IMR-90 (cell line): ENCODE measurements at regions not wholly inside any gene's neighbourhood (a gene's known extent, or its start where the extent isn't known, plus 50 kb on each side); places are given as distances from the start of the nearest gene placed in this dataset.

Source experiments
- ATAC-seq: fragments of 200-7000 bp; cut with Tn5 transposase; 2 replicates; pipeline ENCODE4 v1.9.1; 2020; ENCODE audit warnings: low read depth, mild to moderate bottlenecking, moderate library complexity
- BruUV-seq: library from RNA; stranded (reverse); fragments of 400-500 nt; replicated peaks from 2 replicates; lab custom pipeline; 2021; lab: Mats Ljungman, UMichigan
- CTCF ChIA-PET: fragments of 300-600 bp; formaldehyde crosslinking; extraction: SDS; loops from one replicate; lab custom pipeline; 2021; ENCODE audit warnings: antibody characterized with exemption; lab: Yijun Ruan, JAX
- POLR2A ChIA-PET: fragments of 300-600 bp; sonication (Branson Sonifier 250); formaldehyde crosslinking; loops from one replicate; lab custom pipeline; 2022; ENCODE audit warnings: antibody characterized with exemption; ENCODE audit not compliant: unreplicated experiment; lab: Charles Lee
- DNase-seq: peaks from one replicate; pipeline ENCODE4 v3.0.0; 2013
- H2AFZ ChIP-seq: replicated peaks from 2 replicates; pipeline ENCODE3; 2013; ENCODE audit warnings: low read length, mild to moderate bottlenecking; ENCODE audit not compliant: poor library complexity
- H2AK5ac ChIP-seq: 2 replicates; pipeline ENCODE4 v1.6.1; 2013; ENCODE audit warnings: low read depth, low read length, inconsistent platforms
- H2AK9ac ChIP-seq: replicated peaks from 2 replicates; pipeline ENCODE3; 2013; ENCODE audit warnings: mild to moderate bottlenecking, low read depth, low read length, moderate library complexity; ENCODE audit not compliant: poor library complexity
- H2BK120ac ChIP-seq: 2 replicates; pipeline ENCODE4 v1.6.1; 2013; ENCODE audit warnings: low read depth, low read length, inconsistent platforms
- H2BK15ac ChIP-seq: 3 replicates; pipeline ENCODE4 v1.6.1; 2013; ENCODE audit warnings: low read depth, low read length, inconsistent platforms
- H2BK20ac ChIP-seq: 2 replicates; pipeline ENCODE4 v1.6.1; 2013; ENCODE audit warnings: low read depth, mild to moderate bottlenecking, inconsistent platforms, low read length, moderate library complexity
- H2BK5ac ChIP-seq: 2 replicates; pipeline ENCODE4 v1.6.1; 2013; ENCODE audit warnings: mild to moderate bottlenecking, low read depth, low read length, inconsistent platforms; ENCODE audit not compliant: poor library complexity, severe bottlenecking
- H3K14ac ChIP-seq: replicated peaks from 2 replicates; pipeline ENCODE4 v1.6.1; 2013; ENCODE audit warnings: low read depth, low read length, inconsistent platforms
- H3K18ac ChIP-seq: 2 replicates; pipeline ENCODE4 v1.6.1; 2013; ENCODE audit warnings: low read depth, low read length, control low read depth
- H3K23ac ChIP-seq: 2 replicates; pipeline ENCODE4 v1.6.1; 2013; ENCODE audit warnings: low read depth, low read length, inconsistent platforms
- H3K27ac ChIP-seq: 2 replicates; pipeline ENCODE4 v1.5.1; 2013; ENCODE audit warnings: mild to moderate bottlenecking, control low read depth, low read length; ENCODE audit not compliant: insufficient read depth
- H3K27me3 ChIP-seq: 2 replicates; pipeline ENCODE4 v1.6.1; 2013; ENCODE audit warnings: low read length; ENCODE audit not compliant: control insufficient read depth, insufficient read depth
- H3K36me3 ChIP-seq: 2 replicates; pipeline ENCODE4 v1.6.1; 2013; ENCODE audit warnings: low read length, mixed read lengths; ENCODE audit not compliant: control insufficient read depth, insufficient read depth
- H3K4ac ChIP-seq: 2 replicates; pipeline ENCODE4 v1.6.1; 2013; ENCODE audit warnings: low read depth, low read length, inconsistent platforms
- H3K4me1 ChIP-seq: 2 replicates; pipeline ENCODE4 v1.6.1; 2013; ENCODE audit warnings: low read length, mixed read lengths; ENCODE audit not compliant: control insufficient read depth, insufficient read depth
- H3K4me2 ChIP-seq: 2 replicates; pipeline ENCODE4 v1.6.1; 2013; ENCODE audit warnings: low read depth, mild to moderate bottlenecking, control low read depth, low read length, moderate library complexity
- H3K4me3 ChIP-seq: 2 replicates; pipeline ENCODE4 v1.5.1; 2013; ENCODE audit warnings: low read depth, mild to moderate bottlenecking, control low read depth, low read length, moderate library complexity; ENCODE audit not compliant: insufficient read depth
- H3K56ac ChIP-seq: 2 replicates; pipeline ENCODE4 v1.6.1; 2013; ENCODE audit warnings: low read length, inconsistent platforms; ENCODE audit not compliant: insufficient read depth; ENCODE audit errors: extremely low read depth
- H3K79me1 ChIP-seq, 2 experiments: 2 replicates each; pipeline ENCODE4 v1.6.1; 2013; ENCODE audit warnings: low read length in 2 of 2, inconsistent platforms in 1 of 2, low read depth in 1 of 2
- H3K9ac ChIP-seq: 2 replicates; pipeline ENCODE4 v1.6.1; 2013; ENCODE audit warnings: low read depth, low read length, control low read depth
- H3K9me1 ChIP-seq: 2 replicates; pipeline ENCODE4 v1.6.1; 2013; ENCODE audit warnings: low read length, inconsistent platforms; ENCODE audit not compliant: insufficient read depth
- H3K9me3 ChIP-seq: 2 replicates; pipeline ENCODE4 v1.6.1; 2013; ENCODE audit warnings: low read length; ENCODE audit not compliant: control insufficient read depth, insufficient read depth
- H4K20me1 ChIP-seq: 2 replicates; pipeline ENCODE4 v1.6.1; 2013; ENCODE audit warnings: low read length, inconsistent platforms; ENCODE audit not compliant: insufficient read depth
- H4K5ac ChIP-seq: 2 replicates; pipeline ENCODE4 v1.6.1; 2013; ENCODE audit warnings: mild to moderate bottlenecking, low read depth, low read length, control low read depth
- H4K8ac ChIP-seq, 2 experiments: 2 replicates each; pipeline ENCODE4 v1.6.1; 2013; ENCODE audit warnings: low read depth in 2 of 2, low read length in 2 of 2, control low read depth in 1 of 2, inconsistent platforms in 1 of 2
- H4K91ac ChIP-seq: 2 replicates; pipeline ENCODE4 v1.6.1; 2013; ENCODE audit warnings: low read depth, low read length, inconsistent platforms; ENCODE audit not compliant: insufficient read depth
- CHD1 ChIP-seq: IDR thresholded peaks from 2 replicates; pipeline ENCODE4 v1.6.1; 2012; ENCODE audit warnings: low read depth, low read length, improper control_type of control experiment
- ELK1 ChIP-seq: fragments of 150-350 bp; IDR thresholded peaks from 2 replicates; pipeline ENCODE4 v1.6.1; 2016; ENCODE audit warnings: low read depth, mild to moderate bottlenecking, low read length, moderate library complexity, borderline replicate concordance
- FOS ChIP-seq: fragments of 150-350 bp; IDR thresholded peaks from 2 replicates; pipeline ENCODE4 v1.6.1; 2016; ENCODE audit warnings: low read depth, low read length
- MAFK ChIP-seq: IDR thresholded peaks from 2 replicates; pipeline ENCODE4 v1.6.1; 2012; ENCODE audit warnings: low read depth, low read length, improper control_type of control experiment
- MXI1 ChIP-seq: IDR thresholded peaks from 2 replicates; pipeline ENCODE4 v1.6.1; 2012; ENCODE audit warnings: low read depth, mild to moderate bottlenecking, low read length, moderate library complexity, borderline replicate concordance
- NFE2L2 ChIP-seq: fragments of 150-350 bp; IDR thresholded peaks from 2 replicates; pipeline ENCODE4 v1.6.1; 2016; ENCODE audit warnings: low read depth, mild to moderate bottlenecking, low read length
- POLR2A ChIP-seq: IDR thresholded peaks from 2 replicates; pipeline ENCODE4 v1.6.1; 2012; ENCODE audit warnings: mild to moderate bottlenecking, low read depth, low read length
- RAD21 ChIP-seq: IDR thresholded peaks from 2 replicates; pipeline ENCODE4 v1.6.1; 2012; ENCODE audit warnings: low read length, improper control_type of control experiment
- RCOR1 ChIP-seq: IDR thresholded peaks from 2 replicates; pipeline ENCODE4 v1.6.1; 2012; ENCODE audit warnings: mild to moderate bottlenecking, low read length, improper control_type of control experiment; ENCODE audit not compliant: insufficient replicate concordance
- RFX5 ChIP-seq: IDR thresholded peaks from 2 replicates; pipeline ENCODE4 v1.8.0; 2012; ENCODE audit warnings: low read depth, mild to moderate bottlenecking, low read length, moderate library complexity
- USF2 ChIP-seq: fragments of 150-350 bp; IDR thresholded peaks from 2 replicates; pipeline ENCODE4 v1.6.1; 2017; ENCODE audit warnings: mild to moderate bottlenecking, antibody characterized with exemption, low read length, low read depth
- WGBS, 2 experiments: methylation state at CpG; one replicate each; pipeline versions ENCODE4 v1.1.5 to v1.1.7; 2013; ENCODE audit warnings: missing lambda C conversion rate in 2 of 2; ENCODE audit not compliant: insufficient read length in 1 of 2; ENCODE audit errors: extremely low coverage in 2 of 2; 5-methylcytosine and 5-hydroxymethylcytosine counted together
- dilution Hi-C: fragments of 300-500 bp; cut with HindIII; formaldehyde crosslinking; loops from one replicate; pipeline ENCODE4 v1.14.3; 2018; ENCODE audit warnings: low sequenced_read_pairs; ENCODE audit not compliant: unreplicated experiment
- in situ Hi-C: fragments of 300-500 bp; cut with MboI; formaldehyde crosslinking; loops from 3 replicates; pipeline ENCODE4 v1.14.3; 2019; ENCODE audit warnings: low sequenced_read_pairs, inconsistent platforms, mixed read lengths
- intact Hi-C: fragments of 100-400 bp; cut with micrococcal nuclease; formaldehyde crosslinking; loops from 2 replicates; pipeline ENCODE4 v1.10.0; 2022

- H4K8ac ChIP-seq: no peak overlapping the region
- ChIA-PET POLR2A (interaction anchor here (0.7 kb wide), 1 partner anchor 47 kb away, joined by 3 read pairs; no protein-coding TSS in a partner anchor), CTCF (no interaction called here)
- H3K18ac ChIP-seq: no peak overlapping the region
- H2BK5ac ChIP-seq: no peak overlapping the region
- no peaks in the 10 kb centered on the region for H3K36me3 ChIP-seq
- intact Hi-C loops (no loop called here), dilution Hi-C loops (no loop called here), in situ Hi-C loops (no loop called here)
- H2BK15ac ChIP-seq: no peak overlapping the region
- no peak overlapping the region for H3K4me3 ChIP-seq
- no peaks in the 10 kb centered on the region for H3K4me1 ChIP-seq
- H3K9me1 ChIP-seq: no peaks in the 10 kb centered on the region
- WGBS, 2 experiments: no CpG with 5 or more reads among the region's 1 CpG
- no peak for DNase-seq
- no peak overlapping the region for H3K23ac ChIP-seq
- no peak overlapping the region for H3K4me2 ChIP-seq
- no peak overlapping the region for H4K5ac ChIP-seq
- no peak overlapping the region for H3K27ac ChIP-seq
- ATAC-seq: no peak
- no peaks in the 10 kb centered on the region for H3K27me3 ChIP-seq
- no peaks in the 10 kb centered on the region for H4K20me1 ChIP-seq
- H3K14ac ChIP-seq: no peak overlapping the region
- H3K56ac ChIP-seq: no peak overlapping the region
- H2BK120ac ChIP-seq: no peak overlapping the region
- H2AK9ac ChIP-seq: no peak overlapping the region
- no peaks in the 10 kb centered on the region for H3K79me1 ChIP-seq
- TF ChIP-seq POLR2A (no peak), USF2 (no peak), CHD1 (no peak), RFX5 (no peak), RCOR1 (no peak), FOS (no peak), MXI1 (no peak), NFE2L2 (no peak), MAFK (no peak), RAD21 (no peak), ELK1 (no peak)
- no peak overlapping the region for H3K4ac ChIP-seq
- H2AFZ ChIP-seq: no peak overlapping the region
- no peak overlapping the region for H4K91ac ChIP-seq
- no TSS peak for BruUV-seq
- no peaks in the 10 kb centered on the region for H3K9me3 ChIP-seq
- H2AK5ac ChIP-seq: no peak overlapping the region
- H2BK20ac ChIP-seq: no peak overlapping the region
- H3K9ac ChIP-seq: no peak overlapping the region
These were observed 147.5 kb downstream of the RRAGC start for GRCh38 chr1:38712046-38712445.
